ENCODE measurements at regions not wholly inside any gene's neighbourhood (a gene's known extent, or its start where the extent isn't known, plus 50 kb on each side); places are given as distances from the start of the nearest gene placed in this dataset.

DNA sequence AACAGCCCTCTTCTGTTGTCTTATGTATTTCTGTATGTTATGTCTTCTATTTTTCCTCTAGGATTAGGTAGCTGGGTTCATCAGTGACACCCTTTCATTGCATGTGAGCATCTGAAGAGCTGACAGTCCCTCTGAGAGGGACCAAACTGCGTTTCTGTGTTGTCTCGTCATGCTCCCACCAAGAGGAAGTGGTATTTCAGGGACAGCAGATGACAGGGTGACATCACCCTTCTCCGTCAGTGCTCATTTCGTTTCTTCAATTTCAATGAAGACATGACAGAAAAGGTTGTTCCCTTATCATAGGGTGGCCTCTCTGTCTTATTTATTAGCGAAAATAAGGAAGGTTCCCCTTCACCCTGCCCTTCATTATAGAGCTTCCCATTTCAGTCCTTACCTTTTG lies 225.9 kb upstream of the NR4A3 start:
- H3K4me3 ChIP-seq (ENCODE audit: low read depth, poor library complexity, severe bottlenecking) = no peak overlapping the region
- intact Hi-C loops (cut with DNase I; ENCODE audit: low total_unique reads) = loop anchor here (5.0 kb wide), 2 partner anchors 97 to 1622 kb away; no protein-coding TSS in a partner anchor
- WGBS, 2 donors = 64 to 68% methylated on average over 5 of the region's 5 CpGs
- TF ChIP-seq POLR2A (IDR thresholded peaks at IDR 0.05) = no peak
- TF ChIP-seq, protein P1, sequence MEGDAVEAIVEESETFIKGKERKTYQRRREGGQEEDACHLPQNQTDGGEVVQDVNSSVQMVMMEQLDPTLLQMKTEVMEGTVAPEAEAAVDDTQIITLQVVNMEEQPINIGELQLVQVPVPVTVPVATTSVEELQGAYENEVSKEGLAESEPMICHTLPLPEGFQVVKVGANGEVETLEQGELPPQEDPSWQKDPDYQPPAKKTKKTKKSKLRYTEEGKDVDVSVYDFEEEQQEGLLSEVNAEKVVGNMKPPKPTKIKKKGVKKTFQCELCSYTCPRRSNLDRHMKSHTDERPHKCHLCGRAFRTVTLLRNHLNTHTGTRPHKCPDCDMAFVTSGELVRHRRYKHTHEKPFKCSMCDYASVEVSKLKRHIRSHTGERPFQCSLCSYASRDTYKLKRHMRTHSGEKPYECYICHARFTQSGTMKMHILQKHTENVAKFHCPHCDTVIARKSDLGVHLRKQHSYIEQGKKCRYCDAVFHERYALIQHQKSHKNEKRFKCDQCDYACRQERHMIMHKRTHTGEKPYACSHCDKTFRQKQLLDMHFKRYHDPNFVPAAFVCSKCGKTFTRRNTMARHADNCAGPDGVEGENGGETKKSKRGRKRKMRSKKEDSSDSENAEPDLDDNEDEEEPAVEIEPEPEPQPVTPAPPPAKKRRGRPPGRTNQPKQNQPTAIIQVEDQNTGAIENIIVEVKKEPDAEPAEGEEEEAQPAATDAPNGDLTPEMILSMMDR (IDR thresholded peaks at IDR 0.05) = no peak
- DNase-seq (ENCODE audit: low spot score in 2 of 2) = no peak

DNA sequence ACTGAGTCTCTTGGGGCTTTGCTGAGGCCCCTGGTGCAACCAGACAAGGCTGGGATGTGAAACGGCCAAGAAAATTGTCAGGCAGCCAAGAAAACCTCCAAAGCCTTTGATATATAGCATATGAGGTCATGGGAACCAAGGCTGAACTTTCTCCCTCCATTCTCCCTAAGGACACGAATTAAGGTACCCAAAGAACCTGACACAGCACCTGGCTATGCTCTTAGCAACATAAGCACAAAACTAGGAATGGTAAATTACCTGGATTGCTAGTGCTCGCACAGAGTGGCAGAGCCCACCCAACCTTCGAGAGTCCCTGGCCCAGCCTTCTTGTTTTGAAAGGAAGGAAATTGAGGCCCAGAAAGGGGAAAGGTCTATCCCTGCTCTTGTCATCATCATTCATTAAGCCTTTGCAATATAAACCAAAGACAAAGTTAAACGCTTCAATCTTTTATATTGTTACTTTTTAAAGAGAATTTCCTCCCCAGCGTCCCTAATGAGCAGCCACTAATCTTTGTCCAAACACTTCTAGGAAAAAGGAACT lies 220.0 kb upstream of the NR4A3 start:
- no peak overlapping the region for H3K4me3 ChIP-seq (ENCODE audit: low read depth, poor library complexity, severe bottlenecking)
- intact Hi-C loops (cut with DNase I; ENCODE audit: low total_unique reads) = no loop called here
- TF ChIP-seq, protein P1 (IDR thresholded peaks at IDR 0.05) = no peak
- no peak for DNase-seq (ENCODE audit: low spot score in 2 of 2)
- 41 to 43% methylated on average over 6 of the region's 6 CpGs for WGBS, 2 donors

DNA sequence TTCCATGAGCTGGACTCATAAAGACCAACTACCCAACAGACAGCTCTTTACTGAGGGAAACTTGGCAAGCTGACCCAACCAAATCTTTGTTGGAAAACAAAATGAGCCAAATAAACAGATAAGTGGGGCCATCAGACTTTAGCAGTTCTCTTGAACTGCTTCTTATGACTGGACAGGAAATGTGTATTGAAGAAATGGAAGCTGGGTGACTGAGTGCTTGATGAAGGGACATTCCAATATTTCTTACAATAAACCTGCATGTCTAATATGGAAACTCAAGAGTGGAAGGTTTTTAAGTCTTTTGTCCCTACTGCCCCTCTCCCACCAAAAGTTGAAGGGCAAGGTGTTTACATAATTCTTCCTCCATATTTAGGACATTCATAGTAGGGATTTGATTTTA lies 218.8 kb upstream of the NR4A3 start:
- no peak overlapping the region for H3K4me3 ChIP-seq (ENCODE audit: low read depth, poor library complexity, severe bottlenecking)
- no peak for DNase-seq (ENCODE audit: low spot score in 2 of 2)
- intact Hi-C loops (cut with DNase I; ENCODE audit: low total_unique reads) = no loop called here
- TF ChIP-seq POLR2A (IDR thresholded peaks at IDR 0.05) = no peak
- TF ChIP-seq, protein P1 (IDR thresholded peaks at IDR 0.05) = no peak

DNA sequence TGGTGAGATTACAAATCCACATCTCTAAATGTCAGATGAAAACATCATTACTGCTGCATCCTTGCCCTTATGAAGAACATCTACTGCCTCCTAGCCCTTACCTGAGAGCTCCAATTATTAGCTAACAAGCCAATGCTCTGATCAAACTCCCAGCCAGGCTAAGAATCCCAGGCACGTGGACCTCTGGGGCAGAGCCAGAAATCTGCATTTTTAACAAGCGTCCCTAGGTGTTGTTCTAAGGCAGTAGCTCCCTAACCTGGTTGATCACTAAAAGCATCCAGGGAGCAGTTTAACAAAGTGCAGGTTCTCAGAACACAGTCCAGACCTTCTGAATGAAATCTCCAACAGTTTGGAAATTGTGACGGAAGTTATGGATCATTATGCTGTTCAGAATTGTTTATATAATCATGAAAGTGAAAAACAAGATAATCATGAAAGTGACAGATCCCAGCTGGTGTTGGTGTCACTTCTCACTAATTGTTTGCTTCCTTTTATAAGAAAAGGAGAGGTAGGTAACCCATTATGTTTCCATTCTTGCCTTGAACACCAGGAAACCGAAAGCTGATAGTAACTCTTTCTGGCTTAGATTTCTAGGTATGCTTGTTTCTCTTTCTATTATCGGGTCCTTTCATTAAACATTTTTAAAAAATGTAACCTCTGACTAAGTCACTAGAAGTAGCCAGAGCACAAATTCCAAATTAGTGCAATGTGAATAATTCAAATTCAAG lies 216.5 kb upstream of the NR4A3 start:
- DNase-seq (ENCODE audit: low spot score in 2 of 2) = no peak
- WGBS, 2 donors = 80 to 92% methylated on average over 5 of the region's 5 CpGs
- TF ChIP-seq, protein P1 (IDR thresholded peaks at IDR 0.05) = no peak
- no peak for TF ChIP-seq POLR2A (IDR thresholded peaks at IDR 0.05)
- H3K4me3 ChIP-seq (ENCODE audit: low read depth, poor library complexity, severe bottlenecking) = no peak overlapping the region
- intact Hi-C loops (cut with DNase I; ENCODE audit: low total_unique reads) = no loop called here

DNA sequence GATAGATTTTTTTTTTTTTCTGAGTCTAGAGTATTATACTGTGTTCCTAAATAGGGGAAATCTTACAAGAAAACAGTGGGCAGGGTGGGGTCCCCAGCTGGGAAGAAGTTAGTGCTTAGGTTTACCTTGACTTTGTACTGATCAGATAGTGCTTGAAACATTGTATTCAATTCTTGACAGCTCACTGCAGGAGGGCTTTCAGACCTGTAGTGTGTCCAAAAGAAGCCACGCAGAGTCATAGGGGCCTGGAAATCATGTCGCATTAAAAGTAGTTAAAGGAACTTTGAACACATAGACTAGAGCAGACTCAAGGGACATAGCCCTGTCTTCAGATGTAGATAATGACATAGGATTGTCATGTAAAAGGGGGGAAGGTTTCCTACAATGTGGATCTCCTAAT lies 215.4 kb upstream of the NR4A3 start:
- TF ChIP-seq, protein P1 (IDR thresholded peaks at IDR 0.05) = no peak
- no peak for TF ChIP-seq POLR2A (IDR thresholded peaks at IDR 0.05)
- no peak overlapping the region for H3K4me3 ChIP-seq (ENCODE audit: low read depth, poor library complexity, severe bottlenecking)
- intact Hi-C loops (cut with DNase I; ENCODE audit: low total_unique reads) = no loop called here
- WGBS, 2 donors = 87 to 95% methylated on average over 2 of the region's 2 CpGs
- no peak for DNase-seq (ENCODE audit: low spot score in 2 of 2)

DNA sequence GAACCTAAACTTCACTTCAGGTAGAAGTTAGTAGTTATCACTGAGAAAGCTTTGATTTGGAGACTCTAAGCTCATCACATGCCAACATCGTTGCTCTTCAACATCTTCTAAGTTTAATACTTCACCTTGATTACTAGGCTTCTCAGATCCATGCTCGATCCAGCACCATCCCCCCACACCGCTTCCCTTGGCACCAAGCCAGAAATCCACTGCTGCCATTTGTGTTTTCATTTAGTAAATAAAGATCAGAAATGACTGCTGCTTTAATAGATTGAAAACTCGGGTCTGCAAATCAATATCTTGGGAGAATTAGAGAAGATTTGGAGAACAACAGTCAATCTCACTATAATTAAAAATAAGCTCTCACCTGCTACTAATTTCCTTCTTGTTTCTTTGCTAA lies 214.7 kb upstream of the NR4A3 start:
- WGBS, 2 donors = 37 to 54% methylated on average over 4 of the region's 4 CpGs
- intact Hi-C loops (cut with DNase I; ENCODE audit: low total_unique reads) = no loop called here
- DNase-seq (ENCODE audit: low spot score in 2 of 2) = no peak
- no peak for TF ChIP-seq POLR2A (IDR thresholded peaks at IDR 0.05)
- TF ChIP-seq, protein P1 (IDR thresholded peaks at IDR 0.05) = no peak
- H3K4me3 ChIP-seq (ENCODE audit: low read depth, poor library complexity, severe bottlenecking) = no peak overlapping the region
